Activated naive CD8-positive, alpha-beta T cell treated with anti-CD3 and anti-CD28 coated beads for 36 hours (primary cell): ENCODE measurements at regions not wholly inside any gene's neighbourhood (a gene's known extent, or its start where the extent isn't known, plus 50 kb on each side); places are given as distances from the start of the nearest gene placed in this dataset.

ENCODE experiments used
- DNase-seq: peaks from one replicate; pipeline ENCODE4 v3.0.0; 2021
- H3K27ac Mint-ChIP-seq: one replicate; pipeline ENCODE4 v1.8.0; 2022; ENCODE audit warnings: mild to moderate bottlenecking, moderate library complexity, mixed read lengths
- H3K27me3 Mint-ChIP-seq: one replicate; pipeline ENCODE4 v1.8.0; 2022; ENCODE audit warnings: mild to moderate bottlenecking, mixed read lengths
- H3K36me3 Mint-ChIP-seq: one replicate; pipeline ENCODE4 v1.8.0; 2021; ENCODE audit warnings: mild to moderate bottlenecking, mixed read lengths
- H3K4me1 Mint-ChIP-seq: one replicate; pipeline ENCODE4 v1.8.0; 2021; ENCODE audit warnings: mixed read lengths
- H3K4me3 Mint-ChIP-seq: one replicate; pipeline ENCODE4 v1.8.0; 2022; ENCODE audit warnings: mild to moderate bottlenecking, moderate library complexity, mixed read lengths
- H3K9me3 Mint-ChIP-seq: one replicate; pipeline ENCODE4 v1.8.0; 2022; ENCODE audit warnings: mixed read lengths

DNA sequence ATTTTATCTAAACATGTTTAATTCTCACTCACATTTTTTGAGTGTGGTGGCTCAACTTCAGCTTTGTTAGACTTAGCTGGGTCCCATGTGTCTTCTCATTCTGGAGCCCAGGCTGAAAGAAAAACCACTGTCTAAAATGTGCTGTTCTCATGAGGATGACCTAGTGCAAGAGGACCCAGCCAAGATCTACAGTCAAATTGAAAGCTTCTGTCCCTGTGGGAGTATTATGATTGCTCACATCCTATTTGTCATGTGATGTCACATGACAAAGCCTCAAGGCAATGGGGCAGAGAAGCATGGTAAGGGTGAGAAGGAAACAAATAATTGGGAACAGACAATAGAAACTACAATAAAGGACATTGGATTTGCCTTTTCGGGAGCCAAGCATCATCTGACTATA, 113.4 kb upstream of the ASTN2 start:
- H3K27ac Mint-ChIP-seq = no peak overlapping the region
- no peaks in the 10 kb centered on the region for H3K9me3 Mint-ChIP-seq
- H3K36me3 Mint-ChIP-seq = no peaks in the 10 kb centered on the region
- no peak for DNase-seq
- H3K4me1 Mint-ChIP-seq = no peaks in the 10 kb centered on the region
- H3K4me3 Mint-ChIP-seq = no peak overlapping the region
- H3K27me3 Mint-ChIP-seq = no peaks in the 10 kb centered on the region

DNA sequence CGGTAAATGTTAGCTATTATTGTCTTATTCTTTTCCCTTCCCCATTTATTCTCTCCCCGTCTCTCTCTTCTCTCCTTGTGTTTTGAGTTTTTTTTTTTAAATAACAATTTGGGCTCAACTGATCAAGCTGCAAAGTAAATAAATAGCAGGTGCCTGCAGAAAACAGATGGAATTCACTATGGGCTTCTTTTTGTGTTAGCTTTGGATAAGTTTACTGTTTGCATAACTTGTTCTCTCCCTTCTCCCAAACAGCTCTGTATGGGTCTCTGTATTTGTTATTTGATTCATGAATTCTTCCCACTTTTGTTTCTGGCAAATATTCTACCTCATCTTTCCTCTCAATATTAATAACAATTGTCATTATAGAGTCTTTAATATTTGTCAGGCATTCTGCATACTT, 111.8 kb upstream of the ASTN2 start:
- H3K27me3 Mint-ChIP-seq = no peaks in the 10 kb centered on the region
- H3K4me3 Mint-ChIP-seq = no peak overlapping the region

DNA sequence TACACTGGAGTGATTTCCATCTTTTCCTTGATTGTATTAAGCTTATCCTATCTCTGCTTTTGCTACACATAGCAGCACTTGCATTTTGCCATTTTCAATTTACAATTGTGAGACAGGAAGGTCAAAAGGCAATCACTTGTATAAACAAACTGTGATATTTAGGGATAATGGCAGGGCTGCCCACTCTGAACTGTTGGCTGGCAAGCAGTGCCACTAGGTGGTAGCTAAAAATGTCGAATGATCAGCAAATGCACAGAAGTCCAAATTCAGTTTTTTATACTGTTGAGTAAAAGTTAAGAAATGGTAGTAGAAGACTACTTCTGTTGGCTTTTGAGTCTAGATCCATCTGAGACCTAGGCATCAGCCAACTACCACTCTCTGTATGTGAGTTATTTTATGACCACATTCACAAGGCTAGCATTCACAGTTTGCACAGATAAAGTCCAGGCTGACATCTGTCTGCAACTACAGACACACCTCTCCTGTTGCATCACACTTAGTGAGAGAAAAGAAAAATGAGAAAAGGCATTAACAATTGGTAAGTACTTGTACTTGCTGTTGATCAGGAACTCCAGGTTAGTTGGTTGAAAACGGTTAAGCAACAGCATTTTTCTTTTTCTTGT, 108.8 kb upstream of the ASTN2 start:
- H3K27me3 Mint-ChIP-seq = no peaks in the 10 kb centered on the region
- H3K4me3 Mint-ChIP-seq = no peak overlapping the region
- no peaks in the 10 kb centered on the region for H3K36me3 Mint-ChIP-seq
- H3K9me3 Mint-ChIP-seq = no peaks in the 10 kb centered on the region
- no peaks in the 10 kb centered on the region for H3K4me1 Mint-ChIP-seq
- no peak overlapping the region for H3K27ac Mint-ChIP-seq
- no peak for DNase-seq

More for the DNA sequence above, 111.8 kb upstream of the ASTN2 start:
- Mint-ChIP-seq H3K36me3 (no peaks in the 10 kb centered on the region), H3K4me1 (no peaks in the 10 kb centered on the region), H3K27ac (no peak overlapping the region), H3K9me3 (no peaks in the 10 kb centered on the region)
- no peak for DNase-seq

DNA sequence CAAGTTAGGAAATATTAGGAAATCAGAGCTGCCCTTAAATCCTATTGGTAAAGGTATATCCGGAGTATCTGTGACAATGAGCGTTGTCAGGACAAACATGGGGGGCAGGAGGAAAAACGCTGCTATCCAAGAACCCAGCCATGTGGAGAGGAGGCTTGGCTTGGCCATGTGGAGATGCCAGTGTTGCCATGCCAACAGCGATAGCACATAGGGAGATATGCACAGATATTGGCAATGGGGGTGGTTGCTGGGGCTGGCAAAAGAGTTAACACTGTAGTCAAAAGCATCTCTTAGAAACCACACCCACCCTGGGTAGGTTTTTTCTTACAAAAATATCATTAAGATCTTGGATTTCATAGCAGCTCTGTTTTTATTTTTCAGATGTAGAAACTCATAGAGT, 106.4 kb upstream of the ASTN2 start:
- H3K4me1 Mint-ChIP-seq = no peaks in the 10 kb centered on the region
- H3K9me3 Mint-ChIP-seq = no peaks in the 10 kb centered on the region
- H3K27me3 Mint-ChIP-seq = no peaks in the 10 kb centered on the region
- H3K27ac Mint-ChIP-seq = no peak overlapping the region
- H3K4me3 Mint-ChIP-seq = no peak overlapping the region
- DNase-seq = no peak
- H3K36me3 Mint-ChIP-seq = no peaks in the 10 kb centered on the region

DNA sequence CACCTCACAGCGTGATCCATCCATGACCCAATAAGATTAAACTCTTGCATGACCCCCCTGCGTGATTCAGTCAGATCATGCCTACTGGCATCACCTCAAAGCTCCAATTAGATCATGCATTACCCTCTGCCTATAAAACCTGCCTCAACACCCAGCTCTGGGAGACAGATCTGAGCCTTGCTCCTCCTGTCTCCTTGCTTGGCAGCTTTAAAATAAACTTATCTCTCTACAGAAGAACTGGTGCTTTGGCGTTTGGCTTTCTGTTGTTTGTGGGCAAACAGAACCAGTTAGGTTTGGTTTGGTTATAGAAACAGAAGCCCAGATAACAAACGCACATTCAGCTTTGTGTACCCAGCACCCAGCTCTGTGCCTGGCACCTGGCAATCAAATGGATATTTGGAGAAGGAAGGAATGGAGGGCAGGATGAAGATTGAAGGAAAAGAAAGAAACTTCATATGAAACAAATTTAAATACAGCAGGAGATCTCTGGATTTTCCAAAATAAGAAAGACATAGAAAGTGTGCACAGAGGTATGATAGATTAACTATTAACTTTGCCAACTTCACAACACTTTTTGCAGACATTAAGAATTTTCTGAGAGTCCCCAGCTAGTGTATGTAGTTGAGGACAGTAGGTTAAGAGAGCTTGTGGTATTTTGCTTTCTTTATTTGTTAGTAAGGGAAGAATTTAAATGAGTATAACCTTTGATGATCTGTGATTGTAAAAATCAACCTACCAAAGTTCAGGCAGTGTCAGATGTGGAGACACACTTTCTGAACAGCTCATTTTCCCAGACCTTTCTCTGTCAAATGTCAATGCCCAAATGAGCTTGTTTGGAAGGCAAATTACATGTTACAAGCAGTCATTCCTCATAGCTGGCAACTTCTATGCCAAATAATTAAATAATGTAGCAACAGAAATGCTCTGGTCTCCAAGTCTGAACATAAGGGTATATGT, 102.1 kb upstream of the ASTN2 start:
- no peak overlapping the region for H3K4me3 Mint-ChIP-seq
- no peak overlapping the region for H3K27ac Mint-ChIP-seq
- H3K27me3 Mint-ChIP-seq = peaks cover 2% of the 10 kb centered on the region
- H3K9me3 Mint-ChIP-seq = peaks cover 1% of the 10 kb centered on the region
- H3K4me1 Mint-ChIP-seq = no peaks in the 10 kb centered on the region
- H3K36me3 Mint-ChIP-seq = no peaks in the 10 kb centered on the region
- no peak for DNase-seq

DNA sequence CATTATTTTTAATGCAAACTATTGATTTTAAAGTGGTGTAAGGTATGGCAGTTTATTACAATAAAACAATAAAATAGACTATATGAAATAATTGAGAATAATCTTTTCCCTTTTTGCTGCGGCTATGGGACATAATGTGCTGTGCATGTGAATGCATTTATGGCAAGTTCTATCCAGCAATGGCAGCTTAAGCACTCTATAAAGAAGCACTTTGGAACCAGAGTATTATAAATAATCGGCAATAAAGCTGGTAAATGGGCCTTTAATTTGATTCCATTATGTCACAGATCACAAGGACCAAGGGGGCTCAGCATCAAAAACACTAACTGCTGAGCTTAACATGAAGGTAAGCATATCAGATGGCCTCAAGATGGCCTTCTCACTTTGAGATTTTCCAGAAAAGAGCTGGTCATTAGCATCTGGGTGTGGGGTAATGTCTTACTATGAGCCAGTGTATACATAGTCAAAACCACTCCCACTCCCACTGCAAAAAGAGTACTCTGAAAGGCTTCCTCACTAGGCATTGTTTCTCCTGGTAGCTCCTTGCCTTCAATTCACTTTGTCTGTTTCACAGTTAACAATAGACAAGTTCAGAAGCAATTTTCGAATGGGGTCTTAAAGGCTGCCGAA, 97.1 kb upstream of the ASTN2 start:
- no peak for DNase-seq
- Mint-ChIP-seq H3K4me3 (no peak overlapping the region), H3K27me3 (peaks cover 2% of the 10 kb centered on the region), H3K9me3 (peaks cover 1% of the 10 kb centered on the region), H3K27ac (no peak overlapping the region), H3K36me3 (no peaks in the 10 kb centered on the region), H3K4me1 (no peaks in the 10 kb centered on the region)

DNA sequence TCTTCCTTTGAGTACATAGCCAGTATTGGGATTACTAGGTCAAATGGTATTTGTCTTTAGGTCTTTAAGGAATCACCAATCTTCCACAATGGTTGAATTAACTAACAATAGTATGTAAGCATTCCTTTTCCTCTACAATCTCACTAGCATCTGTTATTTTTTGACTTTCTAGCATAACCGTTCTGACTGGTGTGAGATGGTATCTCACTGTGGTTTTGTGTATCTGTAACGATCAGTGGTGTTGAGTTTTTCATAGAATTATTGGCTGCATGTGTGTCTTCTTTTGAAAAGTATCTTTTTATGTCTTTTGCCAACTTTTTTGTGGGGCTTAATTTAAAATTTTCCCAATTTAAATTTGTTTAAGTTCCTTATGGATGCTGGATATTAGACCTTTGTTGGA, 81.5 kb upstream of the ASTN2 start:
- Mint-ChIP-seq H3K36me3 (no peaks in the 10 kb centered on the region), H3K27me3 (no peaks in the 10 kb centered on the region), H3K9me3 (peaks cover 10% of the 10 kb centered on the region), H3K4me3 (no peak overlapping the region), H3K27ac (no peak overlapping the region), H3K4me1 (no peaks in the 10 kb centered on the region)
- DNase-seq = no peak

DNA sequence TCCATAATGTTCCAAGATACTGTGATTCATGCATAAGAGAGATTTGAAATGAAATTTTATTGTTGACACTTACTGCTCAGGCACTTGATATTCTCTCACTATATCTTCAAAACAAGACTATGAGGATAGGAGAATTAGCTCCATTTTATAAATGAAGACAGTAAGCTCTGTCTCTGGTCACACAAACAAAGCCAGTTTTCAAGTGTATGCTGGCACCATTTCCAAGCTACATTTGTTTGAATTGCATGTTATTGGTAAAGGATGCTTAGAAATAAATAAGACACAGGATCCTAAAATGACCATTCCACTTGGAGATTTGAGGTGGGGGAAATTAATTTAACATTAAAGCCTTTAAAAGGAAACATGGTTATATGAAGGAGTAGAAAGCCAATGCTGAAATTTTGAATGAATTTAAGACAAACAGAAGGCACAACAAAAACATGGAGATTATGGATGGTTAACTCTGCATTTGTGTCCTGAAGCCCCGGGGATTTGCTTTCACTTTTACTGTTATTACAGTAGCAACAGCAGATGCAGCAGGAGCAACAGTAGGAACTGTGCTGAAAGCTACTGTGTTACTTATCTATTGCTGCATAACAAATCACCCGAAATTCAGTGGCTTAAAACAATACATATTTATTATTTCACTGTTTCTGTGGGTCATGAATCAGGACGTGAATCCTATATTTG, 79.7 kb upstream of the ASTN2 start:
- no peaks in the 10 kb centered on the region for H3K36me3 Mint-ChIP-seq
- H3K27ac Mint-ChIP-seq = no peak overlapping the region
- H3K4me1 Mint-ChIP-seq = no peaks in the 10 kb centered on the region
- no peak for DNase-seq
- H3K4me3 Mint-ChIP-seq = no peak overlapping the region
- no peaks in the 10 kb centered on the region for H3K27me3 Mint-ChIP-seq
- peaks cover 10% of the 10 kb centered on the region for H3K9me3 Mint-ChIP-seq

DNA sequence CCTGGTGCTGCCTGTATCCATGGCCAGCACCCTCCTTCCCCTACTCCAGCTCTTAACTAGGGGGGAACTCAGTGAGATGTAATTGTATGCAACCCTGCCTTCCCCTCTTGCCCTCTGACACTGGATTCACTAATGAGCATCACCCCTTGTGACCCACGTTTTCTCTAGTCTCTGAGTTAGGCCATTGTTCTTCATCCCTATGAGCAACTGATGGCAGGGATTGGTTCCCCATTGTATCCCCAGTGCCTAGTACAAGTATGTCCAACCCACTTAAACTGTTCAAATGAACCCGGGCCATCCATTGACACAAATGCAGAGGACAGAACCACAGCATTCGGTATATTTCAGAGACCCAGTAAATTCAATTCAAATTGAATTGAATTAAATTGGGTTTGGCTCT, 77.6 kb upstream of the ASTN2 start:
- no peak for DNase-seq
- H3K4me3 Mint-ChIP-seq = no peak overlapping the region
- no peak overlapping the region for H3K27ac Mint-ChIP-seq
- peaks cover 8% of the 10 kb centered on the region for H3K9me3 Mint-ChIP-seq
- H3K27me3 Mint-ChIP-seq = no peaks in the 10 kb centered on the region
- no peaks in the 10 kb centered on the region for H3K36me3 Mint-ChIP-seq
- no peaks in the 10 kb centered on the region for H3K4me1 Mint-ChIP-seq

DNA sequence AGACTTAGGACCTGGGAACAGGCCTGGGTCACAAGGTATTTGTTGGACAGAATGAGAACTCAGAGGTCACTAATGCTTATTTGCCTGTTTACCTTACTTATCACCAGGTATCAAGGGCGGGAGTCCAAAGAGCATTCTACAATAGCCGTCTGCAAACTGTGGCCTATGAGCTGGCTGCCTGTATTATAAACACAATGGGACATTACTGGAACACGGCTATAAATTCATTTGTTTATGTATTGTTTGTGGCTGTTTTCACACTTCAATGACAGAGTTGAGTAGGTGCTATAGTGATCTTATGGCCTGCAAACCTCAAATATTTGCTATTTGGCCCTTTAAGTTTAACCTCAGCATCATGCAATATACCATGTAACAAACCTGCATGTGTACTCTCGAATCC, 76.6 kb upstream of the ASTN2 start:
- H3K4me1 Mint-ChIP-seq = peaks cover 2% of the 10 kb centered on the region
- no peak overlapping the region for H3K4me3 Mint-ChIP-seq
- H3K9me3 Mint-ChIP-seq = peaks cover 4% of the 10 kb centered on the region
- no peaks in the 10 kb centered on the region for H3K36me3 Mint-ChIP-seq
- H3K27me3 Mint-ChIP-seq = peaks cover 4% of the 10 kb centered on the region
- no peak for DNase-seq
- no peak overlapping the region for H3K27ac Mint-ChIP-seq

DNA sequence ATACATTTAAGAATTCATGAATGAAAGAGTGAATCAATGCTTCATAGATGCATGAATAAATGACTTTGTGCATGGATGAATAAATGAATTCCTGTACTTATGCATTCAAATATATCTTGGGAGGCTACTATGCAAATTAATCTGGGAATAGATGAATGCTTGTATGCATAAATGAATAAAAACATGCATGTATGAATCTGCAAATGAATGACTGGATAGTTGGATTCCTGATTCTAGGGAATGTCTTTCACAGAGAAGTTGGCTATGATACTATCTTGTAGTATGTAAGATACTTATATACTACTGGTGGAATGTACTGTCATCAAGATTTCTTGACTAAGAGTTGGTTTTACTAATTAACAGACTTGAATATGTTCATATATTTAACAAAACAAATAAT, 75.3 kb upstream of the ASTN2 start:
- Mint-ChIP-seq H3K4me1 (peaks cover 2% of the 10 kb centered on the region), H3K4me3 (no peak overlapping the region), H3K36me3 (no peaks in the 10 kb centered on the region), H3K9me3 (no peaks in the 10 kb centered on the region), H3K27ac (no peak overlapping the region), H3K27me3 (peaks cover 7% of the 10 kb centered on the region)
- no peak for DNase-seq

DNA sequence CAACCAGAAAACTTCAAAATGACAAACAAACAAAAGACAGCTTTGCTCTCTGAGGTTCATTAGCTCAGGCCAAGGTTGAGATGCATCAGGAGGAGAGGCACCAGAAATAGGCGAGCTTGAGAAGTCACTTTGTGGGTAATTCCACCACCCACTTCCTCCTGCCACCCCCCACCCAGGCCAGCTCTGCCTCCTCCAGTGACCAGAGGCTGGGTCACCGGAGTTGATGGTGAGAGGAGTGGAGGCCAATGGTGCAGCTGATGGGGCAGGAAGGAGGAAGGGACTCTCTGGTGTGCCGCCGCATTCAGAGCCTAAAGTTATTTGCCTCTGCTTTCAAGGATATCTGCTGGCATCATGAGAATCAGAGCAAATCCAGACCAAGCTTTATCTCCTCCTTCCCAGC, 73.8 kb upstream of the ASTN2 start:
- Mint-ChIP-seq H3K4me1 (peaks cover 2% of the 10 kb centered on the region), H3K9me3 (no peaks in the 10 kb centered on the region), H3K27ac (no peak overlapping the region)

DNA sequence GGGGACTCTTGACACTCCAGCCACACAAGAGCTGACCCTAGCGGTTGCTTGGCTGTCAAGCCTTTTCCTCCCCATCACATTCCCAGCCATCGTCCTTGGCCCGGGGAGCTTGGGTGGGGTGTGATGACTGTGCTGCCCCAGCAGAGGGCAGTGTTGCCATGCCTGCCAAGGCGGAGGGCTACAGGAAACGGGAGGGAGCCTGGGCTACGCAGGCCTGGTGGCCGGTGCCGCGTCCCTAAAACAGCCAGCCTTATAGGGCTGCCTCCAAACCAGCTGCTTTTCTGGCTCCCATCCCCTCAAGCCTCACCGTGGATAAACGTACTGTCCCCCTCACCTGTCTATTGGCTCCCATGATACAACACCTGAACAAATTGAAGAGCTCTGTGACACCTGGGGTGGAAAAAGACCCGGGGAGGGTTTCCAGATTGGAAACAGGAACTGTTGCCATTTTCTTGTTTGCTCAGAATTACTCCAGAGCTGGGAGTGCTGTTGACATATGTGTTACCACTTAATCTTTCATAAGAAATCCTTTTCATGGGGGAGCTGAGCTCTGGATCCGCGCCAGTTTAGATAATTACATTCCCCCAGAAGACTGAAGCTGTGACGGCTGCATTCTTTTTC, 72.8 kb upstream of the ASTN2 start:
- Mint-ChIP-seq H3K4me3 (no peak overlapping the region), H3K36me3 (no peaks in the 10 kb centered on the region), H3K9me3 (no peaks in the 10 kb centered on the region), H3K27ac (no peak overlapping the region), H3K4me1 (peaks cover 2% of the 10 kb centered on the region), H3K27me3 (peaks cover 8% of the 10 kb centered on the region)
- DNase-seq = peak; percentile 50

More for the DNA sequence above, 73.8 kb upstream of the ASTN2 start:
- H3K27me3 Mint-ChIP-seq = peaks cover 8% of the 10 kb centered on the region
- H3K36me3 Mint-ChIP-seq = no peaks in the 10 kb centered on the region
- DNase-seq = no peak
- no peak overlapping the region for H3K4me3 Mint-ChIP-seq

DNA sequence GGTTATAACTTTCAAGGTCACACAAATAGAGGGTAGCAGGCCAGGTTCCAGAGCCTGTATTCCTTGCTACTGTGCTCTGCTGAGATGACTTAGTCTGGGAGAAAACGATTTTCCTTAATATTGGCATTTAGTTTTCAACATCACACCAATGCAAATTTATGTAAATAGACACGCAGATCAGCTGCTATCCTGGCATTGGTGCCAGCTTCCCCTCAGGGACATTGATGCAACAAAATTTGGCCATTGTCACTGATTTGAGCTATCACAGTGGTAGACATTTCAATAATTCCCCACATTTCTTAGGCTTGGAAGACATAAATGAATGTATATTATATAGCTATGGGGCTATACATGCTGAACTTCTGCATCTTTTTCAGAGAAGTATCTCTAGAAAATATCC, 71.6 kb upstream of the ASTN2 start:
- H3K27me3 Mint-ChIP-seq = peaks cover 8% of the 10 kb centered on the region
- no peaks in the 10 kb centered on the region for H3K9me3 Mint-ChIP-seq
- peaks cover 2% of the 10 kb centered on the region for H3K4me1 Mint-ChIP-seq
- DNase-seq = no peak
- H3K27ac Mint-ChIP-seq = no peak overlapping the region
- no peak overlapping the region for H3K4me3 Mint-ChIP-seq
- no peaks in the 10 kb centered on the region for H3K36me3 Mint-ChIP-seq

DNA sequence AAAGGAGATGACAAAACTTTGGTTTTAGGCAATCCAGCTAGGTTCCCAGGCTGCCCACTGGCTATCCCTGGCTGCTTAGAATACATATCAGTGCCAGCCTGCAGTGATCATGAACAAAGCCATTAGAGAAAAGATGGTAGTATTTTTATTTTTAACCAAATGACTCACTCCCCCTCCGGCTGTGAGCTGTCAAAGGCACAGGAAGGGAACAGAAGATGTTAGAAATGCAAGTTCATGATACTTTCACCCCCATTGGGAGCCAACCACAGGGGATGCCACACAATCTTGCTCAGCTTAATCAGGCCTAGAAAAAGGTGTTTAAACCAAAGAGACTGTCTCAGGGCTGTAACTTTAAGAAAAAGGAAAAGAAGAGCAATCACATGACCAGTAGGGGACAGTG, 70.3 kb upstream of the ASTN2 start:
- Mint-ChIP-seq H3K36me3 (no peaks in the 10 kb centered on the region), H3K4me3 (no peak overlapping the region), H3K9me3 (no peaks in the 10 kb centered on the region), H3K4me1 (peaks cover 2% of the 10 kb centered on the region), H3K27ac (no peak overlapping the region), H3K27me3 (peaks cover 8% of the 10 kb centered on the region)
- DNase-seq = no peak
